Brain pericyte (primary cell): ENCODE measurements at regions not wholly inside any gene's neighbourhood (a gene's known extent, or its start where the extent isn't known, plus 50 kb on each side); places are given as distances from the start of the nearest gene placed in this dataset.

Source experiments
- DNase-seq: peaks from one replicate; pipeline ENCODE4 v3.0.0-alpha.2; 2012; ENCODE audit warnings: low read depth, low spot score

GRCh38 chr13:22738357-22738756 lies 442.4 kb upstream of the SGCG start:
- no peak for DNase-seq

GRCh38 chr13:22740264-22740663 lies 440.5 kb upstream of the SGCG start:
- no peak for DNase-seq

- no peak for DNase-seq
Measured at GRCh38 chr13:22744688-22745452, 435.9 kb upstream of the SGCG start.

- no peak for DNase-seq
Measured at GRCh38 chr13:22748866-22749577, 431.8 kb upstream of the SGCG start.

- no peak for DNase-seq
Measured at GRCh38 chr13:22749626-22750025, 431.2 kb upstream of the SGCG start.

- no peak for DNase-seq
Measured at GRCh38 chr13:22757530-22758120, 423.2 kb upstream of the SGCG start.

- DNase-seq: no peak
Measured at GRCh38 chr13:22758245-22758644, 422.5 kb upstream of the SGCG start.

GRCh38 chr13:22761709-22762108 lies 419.1 kb upstream of the SGCG start:
- DNase-seq: no peak

GRCh38 chr13:22765547-22765946 lies 415.2 kb upstream of the SGCG start:
- DNase-seq: no peak

GRCh38 chr13:22770891-22771290 lies 409.9 kb upstream of the SGCG start:
- no peak for DNase-seq

GRCh38 chr13:22773465-22773864 lies 407.3 kb upstream of the SGCG start:
- DNase-seq: no peak

- no peak for DNase-seq
Measured at GRCh38 chr13:22776394-22777186, 404.2 kb upstream of the SGCG start.

GRCh38 chr13:22777207-22777606 lies 403.6 kb upstream of the SGCG start:
- DNase-seq: no peak

- no peak for DNase-seq
Measured at GRCh38 chr13:22789027-22789593, 391.7 kb upstream of the SGCG start.

- DNase-seq: no peak
Measured at GRCh38 chr13:22789916-22790315, 390.9 kb upstream of the SGCG start.

GRCh38 chr13:22793598-22794134 lies 387.1 kb upstream of the SGCG start:
- DNase-seq: no peak

- no peak for DNase-seq
Measured at GRCh38 chr13:22800526-22801401, 380.0 kb upstream of the SGCG start.

GRCh38 chr13:22801402-22802003 lies 379.3 kb upstream of the SGCG start:
- no peak for DNase-seq

- no peak for DNase-seq
Measured at GRCh38 chr13:22812793-22813192, 368.0 kb upstream of the SGCG start.
